ENCODE measurements at regions not wholly inside any gene's neighbourhood (a gene's known extent, or its start where the extent isn't known, plus 50 kb on each side); places are given as distances from the start of the nearest gene placed in this dataset.

DNA sequence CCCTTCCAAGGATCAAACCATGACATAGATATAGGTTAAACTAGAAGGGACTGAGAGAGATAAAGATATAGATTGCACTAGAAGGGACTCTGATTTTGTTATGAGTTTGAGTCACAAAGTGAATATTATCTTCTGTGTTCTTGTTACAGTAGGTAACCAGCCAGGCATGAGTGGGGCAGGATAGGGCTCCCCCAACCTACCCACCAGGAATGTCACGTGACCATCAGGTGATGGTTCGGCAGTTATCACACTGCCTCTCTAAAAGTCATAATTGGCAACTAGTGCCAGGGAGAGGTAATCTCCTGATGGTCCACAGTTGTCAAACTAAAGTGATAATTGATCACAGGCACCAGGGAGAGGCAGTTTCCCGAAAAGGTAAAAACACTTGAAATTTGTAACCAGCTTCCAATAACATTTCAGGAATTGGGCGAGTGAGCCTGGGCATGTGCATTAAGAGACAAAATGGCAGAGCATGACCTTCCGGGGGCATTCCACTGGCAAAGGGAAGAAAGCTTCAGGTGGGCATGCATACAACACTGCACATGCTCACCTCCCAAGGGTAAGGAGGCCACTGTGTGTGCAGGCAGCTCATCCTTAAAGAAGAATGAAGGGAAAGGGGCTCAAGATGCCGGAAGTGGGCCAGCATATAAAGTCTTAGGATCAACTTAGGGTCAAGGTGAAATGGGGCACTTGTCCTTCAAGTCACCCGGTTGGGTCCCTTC lies 533.6 kb upstream of the HTR2C start:
- Histone ChIP-seq H3K36me3 (ENCODE audit: insufficient read depth, low read length) (no peaks in the 10 kb centered on the region), H3K9ac (ENCODE audit: low read length) (no peak overlapping the region), H3K9me2 (ENCODE audit: low read depth, low read length) (no peaks in the 10 kb centered on the region), H3K4me1 (ENCODE audit: insufficient read depth, low read length, severe bottlenecking) (no peaks in the 10 kb centered on the region), H3K4me2 (ENCODE audit: low read length) (no peak overlapping the region), H3K79me2 (ENCODE audit: insufficient read depth, low read length) (no peaks in the 10 kb centered on the region), H2AFZ (ENCODE audit: low read length) (no peak overlapping the region), H3K4me3 (ENCODE audit: low read depth, low read length, poor library complexity, severe bottlenecking) (no peak overlapping the region), H3K9me3 (ENCODE audit: low read length) (no peaks in the 10 kb centered on the region), H3K27me3 (ENCODE audit: insufficient read depth, low read length) (no peaks in the 10 kb centered on the region), H4K20me1 (ENCODE audit: insufficient read depth, low read length) (no peaks in the 10 kb centered on the region), H3K27ac (ENCODE audit: low read depth, low read length, poor library complexity, severe bottlenecking) (no peak overlapping the region), H3F3A (ENCODE audit: insufficient read depth, low read length) (no peaks in the 10 kb centered on the region)
- TF ChIP-seq, protein P1, sequence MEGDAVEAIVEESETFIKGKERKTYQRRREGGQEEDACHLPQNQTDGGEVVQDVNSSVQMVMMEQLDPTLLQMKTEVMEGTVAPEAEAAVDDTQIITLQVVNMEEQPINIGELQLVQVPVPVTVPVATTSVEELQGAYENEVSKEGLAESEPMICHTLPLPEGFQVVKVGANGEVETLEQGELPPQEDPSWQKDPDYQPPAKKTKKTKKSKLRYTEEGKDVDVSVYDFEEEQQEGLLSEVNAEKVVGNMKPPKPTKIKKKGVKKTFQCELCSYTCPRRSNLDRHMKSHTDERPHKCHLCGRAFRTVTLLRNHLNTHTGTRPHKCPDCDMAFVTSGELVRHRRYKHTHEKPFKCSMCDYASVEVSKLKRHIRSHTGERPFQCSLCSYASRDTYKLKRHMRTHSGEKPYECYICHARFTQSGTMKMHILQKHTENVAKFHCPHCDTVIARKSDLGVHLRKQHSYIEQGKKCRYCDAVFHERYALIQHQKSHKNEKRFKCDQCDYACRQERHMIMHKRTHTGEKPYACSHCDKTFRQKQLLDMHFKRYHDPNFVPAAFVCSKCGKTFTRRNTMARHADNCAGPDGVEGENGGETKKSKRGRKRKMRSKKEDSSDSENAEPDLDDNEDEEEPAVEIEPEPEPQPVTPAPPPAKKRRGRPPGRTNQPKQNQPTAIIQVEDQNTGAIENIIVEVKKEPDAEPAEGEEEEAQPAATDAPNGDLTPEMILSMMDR (IDR thresholded peaks at IDR 0.05; ENCODE audit: low read length), result no peak
- TF ChIP-seq EZH2 (IDR thresholded peaks at IDR 0.05; ENCODE audit: borderline replicate concordance, low read length), result no peak

DNA sequence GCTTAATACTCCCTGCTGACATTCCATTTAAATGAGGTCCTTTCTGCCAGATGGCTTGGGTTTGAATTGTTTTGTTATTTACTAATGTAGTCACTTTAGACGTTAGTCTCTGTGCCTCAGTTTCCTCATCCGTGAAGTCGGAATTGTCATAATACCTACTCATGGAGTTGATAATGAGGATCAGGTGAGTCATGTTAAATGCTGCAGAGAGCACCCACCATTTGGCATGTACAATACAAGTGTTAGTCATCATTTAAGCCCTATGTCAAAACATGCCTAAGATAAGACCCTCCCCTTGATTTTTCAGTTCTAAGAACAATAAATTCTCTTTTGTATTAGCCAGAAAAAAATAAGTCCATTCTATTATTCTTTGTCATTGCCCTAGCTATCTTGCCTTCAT lies 534.8 kb upstream of the HTR2C start:
- Histone ChIP-seq H3K27me3 (ENCODE audit: insufficient read depth, low read length) (no peaks in the 10 kb centered on the region), H3K27ac (ENCODE audit: low read depth, low read length, poor library complexity, severe bottlenecking) (no peak overlapping the region), H3K79me2 (ENCODE audit: insufficient read depth, low read length) (no peaks in the 10 kb centered on the region), H3K36me3 (ENCODE audit: insufficient read depth, low read length) (no peaks in the 10 kb centered on the region), H3K9me2 (ENCODE audit: low read depth, low read length) (no peaks in the 10 kb centered on the region), H3K4me1 (ENCODE audit: insufficient read depth, low read length, severe bottlenecking) (no peaks in the 10 kb centered on the region), H3F3A (ENCODE audit: insufficient read depth, low read length) (no peaks in the 10 kb centered on the region), H2AFZ (ENCODE audit: low read length) (no peak overlapping the region), H3K4me3 (ENCODE audit: low read depth, low read length, poor library complexity, severe bottlenecking) (no peak overlapping the region), H4K20me1 (ENCODE audit: insufficient read depth, low read length) (no peaks in the 10 kb centered on the region), H3K4me2 (ENCODE audit: low read length) (no peak overlapping the region), H3K9me3 (ENCODE audit: low read length) (no peaks in the 10 kb centered on the region), H3K9ac (ENCODE audit: low read length) (no peak overlapping the region)
- no peak for TF ChIP-seq EZH2 (IDR thresholded peaks at IDR 0.05; ENCODE audit: borderline replicate concordance, low read length)
- TF ChIP-seq, protein P1 (IDR thresholded peaks at IDR 0.05; ENCODE audit: low read length), result no peak

DNA sequence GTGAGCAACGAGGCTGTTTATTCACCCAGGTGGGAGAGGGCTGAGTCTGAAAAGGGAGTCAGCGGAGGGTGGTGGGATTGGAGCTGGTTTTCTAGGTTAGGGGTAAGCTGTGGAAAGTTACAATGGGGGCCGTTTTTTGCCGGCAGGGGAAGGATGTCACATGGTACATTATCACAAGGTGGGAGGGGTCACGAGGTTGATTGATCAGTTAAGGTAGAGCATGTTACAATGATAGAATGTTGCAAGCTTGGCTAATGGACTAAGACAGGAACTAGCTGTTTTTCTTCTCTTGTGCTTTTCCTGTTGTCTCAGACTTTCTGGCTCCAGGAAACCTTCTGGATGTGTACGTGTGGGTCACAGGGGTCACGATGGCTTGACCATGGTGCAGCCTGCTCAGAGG lies 536.3 kb upstream of the HTR2C start:
- H3K9ac ChIP-seq (ENCODE audit: low read length), result no peak overlapping the region
- H3K9me3 ChIP-seq (ENCODE audit: low read length), result no peaks in the 10 kb centered on the region
- no peak overlapping the region for H3K27ac ChIP-seq (ENCODE audit: low read depth, low read length, poor library complexity, severe bottlenecking)
- H3K79me2 ChIP-seq (ENCODE audit: insufficient read depth, low read length), result no peaks in the 10 kb centered on the region
- no peak overlapping the region for H3K4me2 ChIP-seq (ENCODE audit: low read length)
- no peaks in the 10 kb centered on the region for H3F3A ChIP-seq (ENCODE audit: insufficient read depth, low read length)
- H3K4me3 ChIP-seq (ENCODE audit: low read depth, low read length, poor library complexity, severe bottlenecking), result no peak overlapping the region
- H3K9me2 ChIP-seq (ENCODE audit: low read depth, low read length), result no peaks in the 10 kb centered on the region
- no peaks in the 10 kb centered on the region for H4K20me1 ChIP-seq (ENCODE audit: insufficient read depth, low read length)
- no peak overlapping the region for H2AFZ ChIP-seq (ENCODE audit: low read length)
- H3K27me3 ChIP-seq (ENCODE audit: insufficient read depth, low read length), result no peaks in the 10 kb centered on the region
- no peak for TF ChIP-seq EZH2 (IDR thresholded peaks at IDR 0.05; ENCODE audit: borderline replicate concordance, low read length)
- TF ChIP-seq, protein P1 (IDR thresholded peaks at IDR 0.05; ENCODE audit: low read length), result no peak
- no peaks in the 10 kb centered on the region for H3K4me1 ChIP-seq (ENCODE audit: insufficient read depth, low read length, severe bottlenecking)
- no peaks in the 10 kb centered on the region for H3K36me3 ChIP-seq (ENCODE audit: insufficient read depth, low read length)

Measured in OCI-LY1 (cell line).